H1 (cell line): ENCODE measurements at regions not wholly inside any gene's neighbourhood (a gene's known extent, or its start where the extent isn't known, plus 50 kb on each side); places are given as distances from the start of the nearest gene placed in this dataset.

Experiments used
- CTCF ChIA-PET: fragments of 300-600 bp; sonication (Branson Sonifier 250); formaldehyde crosslinking; loops from one replicate; lab custom pipeline; 2021; ENCODE audit not compliant: partially characterized antibody; lab: Charles Lee
- POLR2A ChIA-PET: fragments of 300-600 bp; sonication (Branson Sonifier 250); formaldehyde crosslinking; loops from one replicate; lab custom pipeline; 2021; ENCODE audit warnings: inconsistent platforms; ENCODE audit not compliant: partially characterized antibody; lab: Charles Lee
- DNase-seq, 2 experiments: peaks; one replicate each; pipeline versions ENCODE4 v3.0.0 to v3.0.0-alpha.2; 2010 to 2022; ENCODE audit warnings: low spot score in 2 of 2, low read depth in 1 of 2, mixed read lengths in 1 of 2
- FAIRE-seq: peaks from 2 replicates; lab custom pipeline; 2011; peaks lifted over from hg19 to GRCh38; lab: Jason Lieb, UNC
- H2AFZ ChIP-seq: 2 replicates; pipeline ENCODE4 v1.8.1; 2012; ENCODE audit warnings: low read length, inconsistent platforms
- H2AK5ac ChIP-seq: 2 replicates; pipeline ENCODE4 v1.6.1; 2013; ENCODE audit warnings: low read depth, low read length
- H2BK120ac ChIP-seq: replicated peaks from 2 replicates; pipeline ENCODE3; 2013; ENCODE audit warnings: low read depth, low read length, inconsistent platforms
- H2BK12ac ChIP-seq: 2 replicates; pipeline ENCODE4 v1.6.1; 2013; ENCODE audit warnings: low read depth, low read length
- H2BK15ac ChIP-seq: 2 replicates; pipeline ENCODE4 v1.6.1; 2013; ENCODE audit warnings: low read length
- H2BK20ac ChIP-seq: 2 replicates; pipeline ENCODE4 v1.6.1; 2013; ENCODE audit warnings: low read length
- H2BK5ac ChIP-seq: 2 replicates; pipeline ENCODE4 v1.6.1; 2013; ENCODE audit warnings: low read depth, low read length
- H3K14ac ChIP-seq: 2 replicates; pipeline ENCODE4 v1.6.1; 2013; ENCODE audit warnings: inconsistent platforms; ENCODE audit not compliant: insufficient read length
- H3K18ac ChIP-seq: 2 replicates; pipeline ENCODE4 v1.6.1; 2013; ENCODE audit warnings: low read length; ENCODE audit errors: extremely low read depth
- H3K23ac ChIP-seq: 2 replicates; pipeline ENCODE4 v1.6.1; 2013; ENCODE audit warnings: inconsistent platforms; ENCODE audit not compliant: insufficient read length
- H3K23me2 ChIP-seq: 2 replicates; pipeline ENCODE4 v1.6.1; 2013; ENCODE audit warnings: low read depth, low read length
- H3K27ac ChIP-seq: 2 replicates; pipeline ENCODE4 v1.6.1; 2011; ENCODE audit warnings: low read depth, low read length, inconsistent platforms
- H3K27me3 ChIP-seq, 4 experiments: replicated peaks in 1 of 4; 1 replicate in 1 of 4; 2 replicates in 3 of 4; pipeline versions ENCODE4 v1.6.1 to v1.8.1; 2011 to 2013; ENCODE audit warnings: low read length in 3 of 4, mild to moderate bottlenecking in 3 of 4, inconsistent platforms in 2 of 4, mixed read lengths in 2 of 4, moderate library complexity in 1 of 4; ENCODE audit not compliant: control insufficient read depth in 3 of 4, insufficient read depth in 3 of 4; ENCODE audit errors: extremely low read depth in 1 of 4
- H3K36me3 ChIP-seq, 4 experiments: 2 replicates each; pipeline versions ENCODE4 v1.6.1 to v1.8.1; 2011 to 2013; ENCODE audit warnings: mild to moderate bottlenecking in 4 of 4, low read length in 3 of 4, moderate library complexity in 2 of 4, control low read depth in 1 of 4, inconsistent platforms in 1 of 4; ENCODE audit not compliant: insufficient read depth in 4 of 4, control insufficient read depth in 2 of 4
- H3K4ac ChIP-seq: replicated peaks from 2 replicates; pipeline ENCODE3; 2013; ENCODE audit warnings: low read length, low read depth, mixed read lengths, inconsistent platforms; ENCODE audit not compliant: insufficient read length
- H3K4me1 ChIP-seq, 4 experiments: replicated peaks in 1 of 4; 1 replicate in 1 of 4; 2 replicates in 3 of 4; pipeline versions ENCODE4 v1.6.1 to v1.8.1; 2011 to 2013; ENCODE audit warnings: low read length in 3 of 4, inconsistent platforms in 2 of 4, mixed read lengths in 1 of 4; ENCODE audit not compliant: insufficient read depth in 4 of 4, control insufficient read depth in 3 of 4
- H3K4me2 ChIP-seq, 2 experiments: 2 replicates each; pipeline versions ENCODE4 v1.6.1 to v1.8.1; 2011 to 2013; ENCODE audit warnings: low read depth in 2 of 2, low read length in 2 of 2, control low read depth in 1 of 2, inconsistent platforms in 1 of 2, mild to moderate bottlenecking in 1 of 2; ENCODE audit not compliant: insufficient read depth in 1 of 2
- H3K4me3 ChIP-seq, 4 experiments: fragments of 200-600, 300-600 bp in 1 of 4; sonication (generic), shearing (Covaris generic), sonication (Bioruptor Twin) in 1 of 4; 2 replicates each; pipeline versions ENCODE4 v1.5.1 to v1.8.1; 2011 to 2016; ENCODE audit warnings: low read length in 4 of 4, low read depth in 3 of 4, control low read depth in 2 of 4, inconsistent platforms in 2 of 4, mild to moderate bottlenecking in 2 of 4, mixed read lengths in 1 of 4, moderate library complexity in 1 of 4; ENCODE audit not compliant: insufficient read depth in 2 of 4; ENCODE audit errors: extremely low read depth in 1 of 4
- H3K56ac ChIP-seq: replicated peaks from 2 replicates; pipeline ENCODE3; 2013; ENCODE audit warnings: low read depth, mild to moderate bottlenecking, mixed read lengths, low read length, inconsistent platforms; ENCODE audit not compliant: insufficient read length
- H3K79me1 ChIP-seq: 2 replicates; pipeline ENCODE4 v1.6.1; 2013; ENCODE audit warnings: low read depth, low read length, control low read depth
- H3K79me2 ChIP-seq, 2 experiments: 2 replicates each; pipeline versions ENCODE4 v1.6.1 to v1.8.1; 2012 to 2013; ENCODE audit warnings: low read length in 2 of 2, mild to moderate bottlenecking in 2 of 2, inconsistent platforms in 1 of 2; ENCODE audit not compliant: insufficient read depth in 2 of 2, control insufficient read depth in 1 of 2
- H3K9ac ChIP-seq, 4 experiments: replicated peaks in 1 of 4; 1 replicate in 1 of 4; 2 replicates in 3 of 4; pipeline versions ENCODE4 v1.6.1 to v1.8.1; 2011 to 2013; ENCODE audit warnings: low read depth in 3 of 4, low read length in 3 of 4, control low read depth in 2 of 4, mild to moderate bottlenecking in 2 of 4, moderate library complexity in 2 of 4, inconsistent platforms in 1 of 4; ENCODE audit errors: extremely low read depth in 1 of 4
- H3K9me3 ChIP-seq, 2 experiments: 2 replicates each; pipeline versions ENCODE4 v1.6.1 to v1.8.1; 2012 to 2013; ENCODE audit warnings: mild to moderate bottlenecking in 2 of 2, moderate library complexity in 2 of 2, control low read depth in 1 of 2, inconsistent platforms in 1 of 2, low read depth in 1 of 2, low read length in 1 of 2, mixed read lengths in 1 of 2; ENCODE audit not compliant: insufficient read depth in 2 of 2
- H4K20me1 ChIP-seq, 2 experiments: replicated peaks in 1 of 2; 2 replicates each; pipeline versions ENCODE3 to v1.8.1; 2011 to 2013; ENCODE audit warnings: inconsistent platforms in 2 of 2, low read length in 2 of 2, mild to moderate bottlenecking in 1 of 2; ENCODE audit not compliant: insufficient read depth in 2 of 2, control insufficient read depth in 1 of 2
- H4K5ac ChIP-seq: 2 replicates; pipeline ENCODE4 v1.6.1; 2013; ENCODE audit warnings: low read length, low read depth, mixed read lengths, inconsistent platforms; ENCODE audit not compliant: insufficient read length
- H4K8ac ChIP-seq: 2 replicates; pipeline ENCODE4 v1.8.0; 2013; ENCODE audit warnings: mild to moderate bottlenecking, moderate library complexity, low read length, inconsistent platforms; ENCODE audit not compliant: insufficient read depth; ENCODE audit errors: extremely low read depth
- H4K91ac ChIP-seq: replicated peaks from 2 replicates; pipeline ENCODE3; 2013; ENCODE audit warnings: low read length, mixed read lengths, inconsistent platforms; ENCODE audit not compliant: insufficient read length
- ASH2L ChIP-seq: fragments of 200-600, 300-600 bp; sonication (generic); IDR thresholded peaks from one replicate; pipeline ENCODE4 v1.7.1; 2017; ENCODE audit warnings: low read length
- EGR1 ChIP-seq: IDR thresholded peaks from 2 replicates; pipeline ENCODE4 v1.6.1; 2011; ENCODE audit warnings: low read depth, low read length, borderline replicate concordance
- GTF2F1 ChIP-seq: IDR thresholded peaks from 2 replicates; pipeline ENCODE4 v1.6.1; 2012; ENCODE audit warnings: low read depth, low read length, improper control_type of control experiment, borderline replicate concordance
- KDM1A ChIP-seq: fragments of 200-600, 300-600 bp; sonication (generic); IDR thresholded peaks from 2 replicates; pipeline ENCODE4 v1.7.1; 2016; ENCODE audit warnings: mild to moderate bottlenecking, low read length, borderline replicate concordance
- RBBP5 ChIP-seq: IDR thresholded peaks from 2 replicates; pipeline ENCODE4 v1.7.1; 2012; ENCODE audit warnings: low read depth, mild to moderate bottlenecking, inconsistent platforms, low read length, moderate library complexity, borderline replicate concordance
- RNF2 ChIP-seq: fragments of 200-900, 300-1000 bp; sonication (generic); IDR thresholded peaks from 2 replicates; pipeline ENCODE4 v1.7.1; 2016; ENCODE audit warnings: borderline replicate concordance, low read depth, mild to moderate bottlenecking, antibody characterized with exemption, low read length; ENCODE audit not compliant: poor library complexity, severe bottlenecking; ENCODE audit errors: missing control alignments
- RXRA ChIP-seq: IDR thresholded peaks from 2 replicates; pipeline ENCODE4 v1.6.1; 2011; ENCODE audit warnings: low read depth, mild to moderate bottlenecking, low read length, moderate library complexity; ENCODE audit not compliant: insufficient read depth
- SIX5 ChIP-seq: IDR thresholded peaks from 2 replicates; pipeline ENCODE4 v1.6.1; 2011; ENCODE audit warnings: mild to moderate bottlenecking, low read depth, low read length
- TBP ChIP-seq: IDR thresholded peaks from 2 replicates; pipeline ENCODE4 v1.6.1; 2011; ENCODE audit warnings: low read depth, low read length, improper control_type of control experiment
- YY1 ChIP-seq: IDR thresholded peaks from 2 replicates; pipeline ENCODE4 v1.6.1; 2011; ENCODE audit warnings: low read depth, mild to moderate bottlenecking, low read length
- WGBS, 2 experiments: shearing (Covaris generic) in 1 of 2; methylation state at CpG; one replicate each; pipeline versions ENCODE4 v1.1.6 to v1.1.7; 2013 to 2015; ENCODE audit warnings: low lambda C conversion rate in 2 of 2, mixed read lengths in 2 of 2, inconsistent platforms in 1 of 2, low coverage in 1 of 2, missing lambda C conversion rate in 1 of 2; ENCODE audit not compliant: insufficient replicate concordance in 2 of 2, insufficient coverage in 1 of 2, insufficient read length in 1 of 2; ENCODE audit errors: extremely low coverage in 1 of 2, missing lambda C conversion rate in 1 of 2; 5-methylcytosine and 5-hydroxymethylcytosine counted together

- H3K4me3 ChIP-seq, result no peak overlapping the region
- no peak overlapping the region for H3K56ac ChIP-seq
- H3K14ac ChIP-seq, result no peak overlapping the region
- ChIA-PET CTCF (no interaction called here), POLR2A (no interaction called here)
- no peak overlapping the region for H2AK5ac ChIP-seq
- H4K91ac ChIP-seq, result no peak overlapping the region
- 76% methylated on average over 2 of the region's 2 CpGs; no CpG with 5 or more reads in 1 of the 2 experiments for WGBS, 2 experiments
- no peak overlapping the region for H2BK20ac ChIP-seq
- no peak overlapping the region for H3K18ac ChIP-seq
- FAIRE-seq (no peak), DNase-seq (no peak)
- peaks cover 0 to 6% (median 0%) of the 10 kb centered on the region in 4 experiments; a peak in 1 of 7 replicates for H3K4me1 ChIP-seq
- no peak overlapping the region for H2AFZ ChIP-seq
- no peak overlapping the region for H3K23ac ChIP-seq
- H2BK120ac ChIP-seq, result no peak overlapping the region
- H3K4me2 ChIP-seq, result no peak overlapping the region
- no peaks in the 10 kb centered on the region for H3K27me3 ChIP-seq
- H2BK15ac ChIP-seq, result no peak overlapping the region
- H3K27ac ChIP-seq, result no peak overlapping the region
- no peak overlapping the region for H3K9ac ChIP-seq
- no peak overlapping the region for H2BK12ac ChIP-seq
- H3K79me2 ChIP-seq, result no peaks in the 10 kb centered on the region
- H3K79me1 ChIP-seq, result no peaks in the 10 kb centered on the region
- no peak overlapping the region for H4K5ac ChIP-seq
- no peak overlapping the region for H3K4ac ChIP-seq
- no peak for TF ChIP-seq EGR1
- TF ChIP-seq KDM1A, result no peak
- no peak for TF ChIP-seq RBBP5
- no peak for TF ChIP-seq YY1
- TF ChIP-seq ASH2L, result no peak
- TF ChIP-seq SIX5, result no peak
- no peak for TF ChIP-seq RNF2
- TF ChIP-seq RXRA, result no peak
- no peak for TF ChIP-seq GTF2F1
- no peak for TF ChIP-seq TBP
- H2BK5ac ChIP-seq, result no peak overlapping the region
- H3K23me2 ChIP-seq, result no peaks in the 10 kb centered on the region
- H4K8ac ChIP-seq, result no peak overlapping the region
- no peaks in the 10 kb centered on the region for H4K20me1 ChIP-seq
- H3K9me3 ChIP-seq, result no peaks in the 10 kb centered on the region
- H3K36me3 ChIP-seq, result no peaks in the 10 kb centered on the region
Measured at GRCh38 chr2:146323564-146323963, 1521.3 kb upstream of the ACVR2A start.
